Keratinocyte (primary cell): ENCODE measurements at regions not wholly inside any gene's neighbourhood (a gene's known extent, or its start where the extent isn't known, plus 50 kb on each side); places are given as distances from the start of the nearest gene placed in this dataset.

Experiments
- DNase-seq: peaks from one replicate; pipeline ENCODE4 v3.0.0-alpha.2; 2011; ENCODE audit warnings: low read depth, missing footprints, low spot score
- FAIRE-seq: peaks from 2 replicates; lab custom pipeline; 2011; peaks lifted over from hg19 to GRCh38; lab: Jason Lieb, UNC
- H2AFZ ChIP-seq: 2 replicates; pipeline ENCODE4 v1.6.0; 2012; ENCODE audit warnings: low read length, control low read depth, inconsistent platforms; ENCODE audit not compliant: control insufficient read depth
- H3K27ac ChIP-seq: 2 replicates; pipeline ENCODE4 v1.5.1; 2011; ENCODE audit warnings: low read length; ENCODE audit not compliant: control insufficient read depth, insufficient read depth
- H3K27me3 ChIP-seq: 3 replicates; pipeline ENCODE4 v1.6.0; 2011; ENCODE audit warnings: low read length; ENCODE audit not compliant: control insufficient read depth, insufficient read depth; ENCODE audit errors: extremely low read depth
- H3K36me3 ChIP-seq, 2 experiments: 2 replicates in 1 of 2; 3 replicates in 1 of 2; pipeline ENCODE4 v1.5.1; 2011; ENCODE audit warnings: low read length in 2 of 2, mild to moderate bottlenecking in 1 of 2; ENCODE audit not compliant: control insufficient read depth in 2 of 2, insufficient read depth in 2 of 2; ENCODE audit errors: extremely low read depth in 1 of 2
- H3K4me1 ChIP-seq: 3 replicates; pipeline ENCODE4 v1.5.1; 2011; ENCODE audit warnings: low read length; ENCODE audit not compliant: control insufficient read depth, insufficient read depth; ENCODE audit errors: extremely low read depth
- H3K4me2 ChIP-seq: 3 replicates; pipeline ENCODE4 v1.6.0; 2011; ENCODE audit warnings: low read depth, low read length; ENCODE audit not compliant: control insufficient read depth, insufficient read depth; ENCODE audit errors: extremely low read depth
- H3K4me3 ChIP-seq, 3 experiments: fragments of 200-600 bp in 1 of 3; sonication (generic) in 1 of 3; 2 replicates in 2 of 3; 3 replicates in 1 of 3; pipeline ENCODE4 v1.5.1; 2011 to 2016; ENCODE audit warnings: low read length in 3 of 3, mild to moderate bottlenecking in 3 of 3, control low read depth in 2 of 3, inconsistent platforms in 1 of 3, low read depth in 1 of 3, mixed read lengths in 1 of 3, mixed run types in 1 of 3, moderate library complexity in 1 of 3; ENCODE audit not compliant: control insufficient read depth in 2 of 3, insufficient read depth in 2 of 3; ENCODE audit errors: extremely low read depth in 1 of 3
- H3K79me2 ChIP-seq: 2 replicates; pipeline ENCODE4 v1.6.0; 2012; ENCODE audit warnings: low read length; ENCODE audit not compliant: control insufficient read depth, insufficient read depth
- H3K9ac ChIP-seq: 3 replicates; pipeline ENCODE4 v1.6.0; 2011; ENCODE audit warnings: low read length; ENCODE audit not compliant: control insufficient read depth, insufficient read depth; ENCODE audit errors: extremely low read depth
- H3K9me1 ChIP-seq: 3 replicates; pipeline ENCODE4 v1.6.0; 2011; ENCODE audit warnings: low read length; ENCODE audit not compliant: control insufficient read depth, insufficient read depth; ENCODE audit errors: extremely low read depth
- H3K9me3 ChIP-seq: 2 replicates; pipeline ENCODE4 v1.5.1; 2012; ENCODE audit warnings: low read depth, low read length; ENCODE audit not compliant: control insufficient read depth
- H4K20me1 ChIP-seq: 3 replicates; pipeline ENCODE4 v1.6.0; 2011; ENCODE audit warnings: low read length; ENCODE audit not compliant: control insufficient read depth, insufficient read depth; ENCODE audit errors: extremely low read depth
- EZH2 ChIP-seq: IDR thresholded peaks from one replicate; pipeline ENCODE4 v1.6.1; 2012; ENCODE audit warnings: inconsistent platforms, mild to moderate bottlenecking, low read length, moderate library complexity
- dilution Hi-C: fragments of 300-500 bp; cut with MboI; formaldehyde crosslinking; loops from one replicate; pipeline ENCODE4 v1.7.0; 2020; ENCODE audit warnings: low sequenced_read_pairs; ENCODE audit not compliant: extremely low pct_ligation_motif_present
- TF ChIP-seq, protein P1 (sequence below), 3 experiments: IDR thresholded peaks in 1 of 3; conservative IDR thresholded peaks in 1 of 3; optimal IDR thresholded peaks in 1 of 3; 2 replicates in 2 of 3; 3 replicates in 1 of 3; pipeline versions ENCODE3 to v1.5.1; 2011; ENCODE audit warnings: low read length in 3 of 3, mild to moderate bottlenecking in 3 of 3, moderate library complexity in 2 of 3, control low read depth in 1 of 3, inconsistent platforms in 1 of 3; ENCODE audit not compliant: insufficient read depth in 2 of 3; ENCODE audit errors: extremely low read depth in 1 of 3

- H3K36me3 ChIP-seq = no peaks in the 10 kb centered on the region
- no peak overlapping the region for H3K27ac ChIP-seq
- no peaks in the 10 kb centered on the region for H3K79me2 ChIP-seq
- H3K9me3 ChIP-seq = no peaks in the 10 kb centered on the region
- H4K20me1 ChIP-seq = no peaks in the 10 kb centered on the region
- H3K27me3 ChIP-seq = no peaks in the 10 kb centered on the region
- no peaks in the 10 kb centered on the region for H3K9me1 ChIP-seq
- no peak overlapping the region for H3K4me3 ChIP-seq
- no peak for DNase-seq
- TF ChIP-seq EZH2 = no peak
- TF ChIP-seq, protein P1, sequence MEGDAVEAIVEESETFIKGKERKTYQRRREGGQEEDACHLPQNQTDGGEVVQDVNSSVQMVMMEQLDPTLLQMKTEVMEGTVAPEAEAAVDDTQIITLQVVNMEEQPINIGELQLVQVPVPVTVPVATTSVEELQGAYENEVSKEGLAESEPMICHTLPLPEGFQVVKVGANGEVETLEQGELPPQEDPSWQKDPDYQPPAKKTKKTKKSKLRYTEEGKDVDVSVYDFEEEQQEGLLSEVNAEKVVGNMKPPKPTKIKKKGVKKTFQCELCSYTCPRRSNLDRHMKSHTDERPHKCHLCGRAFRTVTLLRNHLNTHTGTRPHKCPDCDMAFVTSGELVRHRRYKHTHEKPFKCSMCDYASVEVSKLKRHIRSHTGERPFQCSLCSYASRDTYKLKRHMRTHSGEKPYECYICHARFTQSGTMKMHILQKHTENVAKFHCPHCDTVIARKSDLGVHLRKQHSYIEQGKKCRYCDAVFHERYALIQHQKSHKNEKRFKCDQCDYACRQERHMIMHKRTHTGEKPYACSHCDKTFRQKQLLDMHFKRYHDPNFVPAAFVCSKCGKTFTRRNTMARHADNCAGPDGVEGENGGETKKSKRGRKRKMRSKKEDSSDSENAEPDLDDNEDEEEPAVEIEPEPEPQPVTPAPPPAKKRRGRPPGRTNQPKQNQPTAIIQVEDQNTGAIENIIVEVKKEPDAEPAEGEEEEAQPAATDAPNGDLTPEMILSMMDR (optimal IDR thresholded peaks at IDR 0.05 in 1 of 3, IDR thresholded peaks at IDR 0.05 in 1 of 3, conservative IDR thresholded peaks at IDR 0.05 in 1 of 3; ENCODE audit: extremely low read depth in 1 of 3, insufficient read depth in 2 of 3, low read length in 3 of 3) = no peak
- dilution Hi-C loops = no loop called here
- H3K4me2 ChIP-seq = no peak overlapping the region
- no peak overlapping the region for H2AFZ ChIP-seq
- no peaks in the 10 kb centered on the region for H3K4me1 ChIP-seq
- no peak for FAIRE-seq
- H3K9ac ChIP-seq = no peak overlapping the region
These were observed 67.3 kb upstream of the ST6GAL2 start for GRCh38 chr2:106953236-106953635.

DNA sequence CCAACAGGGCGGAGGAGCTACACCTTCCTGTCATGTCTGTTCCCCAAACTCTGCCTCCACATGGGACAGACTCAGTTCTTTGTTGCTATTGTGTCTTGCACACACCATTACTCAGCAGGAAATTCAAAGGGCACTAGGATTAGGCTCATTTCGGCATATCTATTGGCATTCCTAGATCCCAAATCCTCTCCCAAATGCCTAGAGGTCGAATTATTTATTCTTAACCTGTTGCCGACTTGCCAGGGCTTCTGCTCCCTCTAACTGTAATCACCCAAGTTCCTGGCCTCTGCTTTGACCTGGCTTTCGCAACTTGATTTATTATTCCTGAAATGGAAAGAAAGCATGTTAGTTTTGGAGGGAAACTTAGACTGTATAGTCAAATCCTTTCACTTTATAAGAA, 67.8 kb upstream of the ST6GAL2 start:
- no peaks in the 10 kb centered on the region for H3K4me1 ChIP-seq
- FAIRE-seq = no peak
- TF ChIP-seq EZH2 = no peak
- TF ChIP-seq, protein P1 (optimal IDR thresholded peaks at IDR 0.05 in 1 of 3, IDR thresholded peaks at IDR 0.05 in 1 of 3, conservative IDR thresholded peaks at IDR 0.05 in 1 of 3; ENCODE audit: extremely low read depth in 1 of 3, insufficient read depth in 2 of 3, low read length in 3 of 3) = no peak
- no peak overlapping the region for H3K9ac ChIP-seq
- H3K27me3 ChIP-seq = no peaks in the 10 kb centered on the region
- no peak for DNase-seq
- H2AFZ ChIP-seq = no peak overlapping the region
- no peaks in the 10 kb centered on the region for H3K9me1 ChIP-seq
- H3K79me2 ChIP-seq = no peaks in the 10 kb centered on the region
- dilution Hi-C loops = no loop called here
- H3K27ac ChIP-seq = no peak overlapping the region
- no peak overlapping the region for H3K4me2 ChIP-seq
- H3K9me3 ChIP-seq = no peaks in the 10 kb centered on the region
- H3K4me3 ChIP-seq = no peak overlapping the region
- H4K20me1 ChIP-seq = no peaks in the 10 kb centered on the region
- H3K36me3 ChIP-seq = no peaks in the 10 kb centered on the region
